GM12891 (cell line): ENCODE measurements at regions not wholly inside any gene's neighbourhood (a gene's known extent, or its start where the extent isn't known, plus 50 kb on each side); places are given as distances from the start of the nearest gene placed in this dataset.

Experiments used
- DNase-seq: peaks from one replicate; pipeline ENCODE4 v3.0.0; 2011; ENCODE audit warnings: low spot score; ENCODE audit not compliant: insufficient read length
- FAIRE-seq: peaks from 2 replicates; lab custom pipeline; 2011; peaks lifted over from hg19 to GRCh38; lab: Jason Lieb, UNC
- PAX5 ChIP-seq: IDR thresholded peaks from 2 replicates; pipeline ENCODE4 v1.6.1; 2011; ENCODE audit warnings: low read length, moderate library complexity, mild to moderate bottlenecking; ENCODE audit not compliant: insufficient read depth, severe bottlenecking
- POLR2A ChIP-seq: IDR thresholded peaks from 2 replicates; pipeline ENCODE4 v1.6.1; 2011; ENCODE audit warnings: low read depth, low read length, control low read depth
- POLR2AphosphoS5 ChIP-seq: IDR thresholded peaks from 2 replicates; pipeline ENCODE4 v1.6.1; 2011; ENCODE audit warnings: low read depth, low read length, control low read depth
- POU2F2 ChIP-seq: IDR thresholded peaks from 2 replicates; pipeline ENCODE4 v1.6.1; 2011; ENCODE audit warnings: low read depth, mild to moderate bottlenecking, control low read depth, low read length, moderate library complexity
- SPI1 ChIP-seq: IDR thresholded peaks from 2 replicates; pipeline ENCODE4 v1.6.1; 2011; ENCODE audit warnings: low read depth, low read length, control low read depth
- TAF1 ChIP-seq: IDR thresholded peaks from 2 replicates; pipeline ENCODE4 v1.6.1; 2011; ENCODE audit warnings: low read depth, low read length, control low read depth

GRCh38 chr4:41883988-41884734 is 51.1 kb upstream of the TMEM33 start:
- TF ChIP-seq POLR2AphosphoS5, result no peak
- no peak for TF ChIP-seq PAX5
- TF ChIP-seq SPI1, result no peak
- TF ChIP-seq TAF1, result no peak
- no peak for TF ChIP-seq POLR2A
- TF ChIP-seq POU2F2, result no peak

GRCh38 chr4:41882625-41883347 is 52.4 kb upstream of the TMEM33 start:
- no peak for TF ChIP-seq POU2F2
- no peak for TF ChIP-seq PAX5
- no peak for TF ChIP-seq TAF1
- no peak for TF ChIP-seq POLR2AphosphoS5
- no peak for TF ChIP-seq SPI1
- no peak for TF ChIP-seq POLR2A
- FAIRE-seq (peak; percentile 59), DNase-seq (peak; percentile 68)

More at GRCh38 chr4:41883988-41884734, 51.1 kb upstream of the TMEM33 start:
- FAIRE-seq, result no peak
- DNase-seq, result no peak

DNA sequence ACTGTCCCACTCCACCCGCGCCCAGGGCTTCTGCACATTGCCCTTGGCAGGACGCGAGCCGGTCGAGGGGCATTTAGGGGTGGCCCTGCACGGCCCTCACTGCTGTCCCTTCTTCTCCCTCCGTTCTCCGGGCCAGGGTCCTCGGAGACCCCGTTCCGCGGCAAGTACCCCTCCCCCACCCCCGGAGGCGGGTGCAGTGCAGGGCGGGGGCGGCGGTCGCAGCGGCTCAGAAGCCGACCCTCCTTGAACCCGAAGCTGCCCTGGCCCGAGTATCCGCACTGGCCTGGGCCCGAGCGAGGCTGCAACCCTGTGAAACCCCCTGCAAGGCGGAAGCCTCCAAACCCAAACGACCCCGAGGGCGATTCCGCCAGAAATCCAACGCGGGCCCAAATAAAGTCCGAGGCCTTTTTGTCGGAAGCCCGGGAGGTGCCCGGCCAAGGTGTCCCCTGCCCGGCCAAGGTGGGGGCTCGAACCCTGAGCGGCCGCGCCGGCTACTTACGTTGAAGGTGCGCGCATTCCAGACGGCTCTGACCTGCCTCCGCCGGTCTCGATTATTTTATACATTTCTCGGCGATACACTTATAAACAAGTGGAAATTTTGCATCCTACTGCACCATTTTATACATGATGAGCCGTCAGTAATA is 53.1 kb upstream of the TMEM33 start:
- TF ChIP-seq POLR2A (no peak), PAX5 (no peak), POLR2AphosphoS5 (no peak), SPI1 (no peak), TAF1 (no peak), POU2F2 (no peak)
- FAIRE-seq (no peak), DNase-seq (no peak)

DNA sequence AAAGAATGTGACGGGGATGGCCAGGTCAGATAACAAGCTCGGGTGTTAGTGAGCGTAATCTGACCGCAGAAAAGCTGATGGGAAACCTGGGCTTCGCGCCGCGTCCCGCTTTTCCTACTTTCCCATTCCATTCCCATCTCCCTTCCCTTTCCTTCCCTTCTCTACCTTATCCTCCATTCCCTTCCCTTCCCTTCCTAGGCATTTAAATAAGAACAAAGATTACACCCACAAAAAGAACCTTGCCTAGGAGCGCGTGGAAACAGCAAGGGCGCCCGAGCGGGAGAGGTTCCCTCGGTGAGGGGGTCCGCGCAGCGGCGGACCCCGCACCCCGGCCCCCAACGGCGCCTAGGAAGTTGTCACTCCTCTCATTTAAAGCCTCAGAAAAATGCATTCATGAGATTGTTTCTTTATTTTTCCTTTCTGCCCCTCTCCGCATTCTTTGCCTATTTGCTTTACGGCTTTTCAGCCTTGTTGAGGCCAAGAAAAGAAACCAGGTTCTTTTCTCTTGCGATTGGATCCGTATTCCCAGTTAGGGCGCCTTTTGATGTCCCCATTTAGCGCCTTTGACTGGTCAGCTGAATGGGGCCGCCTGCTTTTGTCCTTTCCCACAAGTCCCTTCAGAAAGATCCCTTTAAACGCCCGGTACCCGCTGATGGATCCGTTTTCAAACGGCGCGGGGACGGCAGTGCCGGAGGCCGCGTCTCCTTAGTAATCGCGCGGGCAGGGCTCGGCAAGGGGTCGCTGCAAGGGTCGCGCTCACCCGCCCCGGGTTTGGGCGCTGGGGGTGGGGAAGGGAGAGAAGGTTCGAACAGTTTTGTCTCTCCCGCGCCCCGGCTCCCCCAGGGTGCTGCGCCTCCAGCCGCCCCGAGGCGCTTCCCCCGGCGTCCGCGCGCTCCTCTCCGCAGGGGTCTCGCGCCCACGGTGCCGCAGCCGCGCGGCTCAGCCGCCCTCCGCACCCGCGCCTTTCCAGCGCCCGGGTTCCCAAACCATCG is 54.1 kb upstream of the TMEM33 start:
- no peak for TF ChIP-seq POU2F2
- TF ChIP-seq SPI1, result no peak
- no peak for TF ChIP-seq TAF1
- no peak for TF ChIP-seq POLR2A
- TF ChIP-seq PAX5, result no peak
- no peak for TF ChIP-seq POLR2AphosphoS5
- FAIRE-seq (no peak), DNase-seq (no peak)

DNA sequence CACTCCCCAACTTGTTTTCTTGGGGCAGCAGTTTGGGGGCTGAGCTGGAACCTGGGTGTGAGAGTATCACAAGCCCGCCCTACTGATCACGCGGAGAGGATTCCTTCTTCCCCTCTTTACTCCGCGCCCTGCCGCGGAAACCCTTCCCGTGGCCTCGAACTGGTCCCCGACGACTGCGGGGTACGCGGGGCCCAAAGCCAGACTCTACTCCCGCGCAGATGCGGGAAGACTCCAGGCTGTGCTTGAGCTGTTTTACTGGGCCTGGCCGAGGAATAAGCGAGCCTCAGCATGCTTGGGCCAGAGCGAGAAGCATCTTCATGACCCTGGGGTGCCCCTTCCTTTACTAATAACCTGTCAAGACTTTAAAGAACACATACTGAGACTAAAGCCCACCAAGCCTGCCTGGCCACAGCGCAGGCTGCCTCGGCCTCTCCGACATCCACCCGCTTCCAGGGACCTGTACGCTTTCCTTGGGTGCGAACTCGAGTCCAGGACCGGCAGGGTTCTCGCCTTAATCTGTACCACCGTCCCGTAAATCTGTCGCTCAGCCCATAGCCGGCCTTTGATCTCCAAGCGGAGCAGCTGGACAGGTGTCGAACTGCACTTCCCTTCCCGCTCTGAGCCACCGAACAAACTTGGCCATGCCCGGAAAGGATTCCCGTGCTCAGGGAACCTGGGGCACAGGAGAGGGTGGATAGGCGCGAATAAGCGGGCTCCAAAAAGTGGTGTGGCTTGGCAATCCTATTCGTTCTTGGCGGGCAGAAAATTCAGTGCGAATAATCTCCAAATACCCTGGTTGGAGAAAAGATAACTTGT is 55.0 kb upstream of the TMEM33 start:
- FAIRE-seq (no peak), DNase-seq (no peak)
- TF ChIP-seq TAF1 (no peak), SPI1 (no peak), POLR2A (no peak), POU2F2 (no peak), POLR2AphosphoS5 (no peak), PAX5 (no peak)

- DNase-seq (no peak), FAIRE-seq (no peak)
- TF ChIP-seq POU2F2 (no peak), SPI1 (no peak), POLR2A (no peak), TAF1 (no peak), POLR2AphosphoS5 (no peak), PAX5 (no peak)
Observed at GRCh38 chr4:41879552-41879951, 55.7 kb upstream of the TMEM33 start.

DNA sequence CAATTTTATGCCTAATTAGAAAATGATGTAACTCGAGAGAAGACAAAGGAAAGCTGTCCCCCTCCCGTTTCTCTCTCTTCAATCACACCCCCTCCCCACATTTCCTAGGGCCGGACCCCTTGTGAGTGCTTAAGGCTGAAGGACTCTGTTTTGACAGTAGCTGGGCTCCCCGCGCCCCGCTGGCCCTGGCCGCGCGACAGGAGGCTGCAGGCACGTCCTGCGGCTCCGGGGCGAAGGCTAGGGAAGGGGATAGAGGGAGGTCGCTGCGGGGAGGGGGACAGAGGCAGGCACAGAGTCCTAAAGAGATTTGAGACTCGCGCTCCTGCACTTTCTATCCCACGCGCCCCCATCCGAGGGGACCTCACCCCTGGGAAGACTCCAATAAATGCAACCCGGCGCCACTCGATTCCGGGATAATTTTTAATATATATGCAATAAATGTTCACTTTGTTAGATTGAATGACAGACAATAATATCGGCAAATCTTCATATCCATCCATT is 56.2 kb upstream of the TMEM33 start:
- FAIRE-seq (no peak), DNase-seq (no peak)
- TF ChIP-seq POU2F2 (no peak), TAF1 (no peak), PAX5 (no peak), SPI1 (no peak), POLR2AphosphoS5 (no peak), POLR2A (no peak)

- TF ChIP-seq POLR2A, result no peak
- no peak for TF ChIP-seq PAX5
- no peak for TF ChIP-seq SPI1
- FAIRE-seq (no peak), DNase-seq (no peak)
Observed at GRCh38 chr4:41878170-41878969, 56.9 kb upstream of the TMEM33 start.
